Upper lobe of left lung (tissue), 6 donors: ENCODE measurements at regions not wholly inside any gene's neighbourhood (a gene's known extent, or its start where the extent isn't known, plus 50 kb on each side); places are given as distances from the start of the nearest gene placed in this dataset.
"Not testable (repeated sequence)": the region's sequence is repeated elsewhere in the genome, so short reads cannot be mapped to it uniquely, and the experiment has no call there.

ENCODE experiments used
- ATAC-seq, 2 donors: fragments of 200-7000 bp; cut with Tn5 transposase; one replicate each; pipeline ENCODE4 v1.9.1; 2022; ENCODE audit warnings: mild to moderate bottlenecking in 2 of 2, moderate library complexity in 2 of 2; ENCODE audit not compliant: low FRiP score in 2 of 2
- DNase-seq, 2 donors: peaks; one replicate each; pipeline ENCODE4 v3.0.0-alpha.2; 2019 to 2020
- H3K27ac ChIP-seq, 4 donors: fragments of 200-600 bp; sonication (generic); one replicate each; pipeline ENCODE4 v1.5.1; 2016 to 2019
- H3K27me3 ChIP-seq, 4 donors: fragments of 200-600 bp; sonication (generic); one replicate each; pipeline ENCODE4 v1.5.1; 2017 to 2019
- H3K36me3 ChIP-seq, 4 donors: fragments of 200-600 bp; sonication (generic); one replicate each; pipeline ENCODE4 v1.5.1; 2016 to 2019
- H3K4me1 ChIP-seq, 4 donors: fragments of 200-600 bp; sonication (generic); one replicate each; pipeline ENCODE4 v1.5.1; 2018 to 2019
- H3K4me3 ChIP-seq, 4 donors: fragments of 200-600 bp; sonication (generic); one replicate each; pipeline ENCODE4 v1.5.1; 2017 to 2019; ENCODE audit warnings: mild to moderate bottlenecking in 2 of 4, moderate library complexity in 1 of 4
- H3K9me3 ChIP-seq, 4 donors: fragments of 200-600 bp; sonication (generic); one replicate each; pipeline ENCODE4 v1.5.1; 2018 to 2019
- CTCF ChIP-seq, 6 experiments: fragments of 450-650 bp in 4 of 6; fragments of 200-600 bp in 2 of 6; sonication (generic) in 2 of 6; IDR thresholded peaks; one replicate each; pipeline ENCODE4 v1.5.1; 2016 to 2019; ENCODE audit warnings: antibody characterized with exemption in 6 of 6
- EP300 ChIP-seq, 4 donors: sonication (generic); formaldehyde crosslinking; IDR thresholded peaks; one replicate each; pipeline ENCODE4 v1.5.1; 2017; ENCODE audit warnings: antibody characterized with exemption in 4 of 4, control low read depth in 2 of 4
- POLR2A ChIP-seq, 4 donors: fragments of 450-650 bp; IDR thresholded peaks; one replicate each; pipeline ENCODE4 v1.5.1; 2016 to 2017; ENCODE audit warnings: antibody characterized with exemption in 4 of 4, mild to moderate bottlenecking in 2 of 4
- POLR2AphosphoS5 ChIP-seq, 2 donors: sonication (generic); formaldehyde crosslinking; IDR thresholded peaks; one replicate each; pipeline ENCODE4 v1.5.1; 2017; ENCODE audit warnings: antibody characterized with exemption in 2 of 2
- WGBS, 2 donors: methylation state at CpG; one replicate each; pipeline ENCODE4 v1.1.5; 2017 to 2018; 5-methylcytosine and 5-hydroxymethylcytosine counted together
- donor health status: DM: no; HTN: no; CAD: no; lungs with moderate emphysema.
- donor health status: DM: no; HTN: yes; CAD: no; lungs with severe emphysema.

- peak in 1 of 2 donors; percentile 76 for DNase-seq
- not testable (repeated sequence) for H3K9me3 ChIP-seq, H3K4me1 ChIP-seq, H3K27me3 ChIP-seq, H3K27ac ChIP-seq, H3K36me3 ChIP-seq
- peak in 1 of 2 donors; percentile 31 for TF ChIP-seq POLR2AphosphoS5 (IDR thresholded peaks at IDR 0.05)
- WGBS, 2 donors = 45 to 61% methylated on average over 2 to 5 of the region's 5 CpGs
- H3K4me3 ChIP-seq = peak overlapping the region in 2 of 4 donors; percentile 12 to 24
- ATAC-seq = peak in 1 of 2 donors; percentile 51
Measured at GRCh38 chr4:74505355-74505978, 60.5 kb downstream of the AREG start.

- not testable (repeated sequence) for H3K27me3 ChIP-seq, DNase-seq, H3K27ac ChIP-seq, ATAC-seq, H3K36me3 ChIP-seq, H3K4me1 ChIP-seq, H3K4me3 ChIP-seq, H3K9me3 ChIP-seq
- 57 to 67% methylated on average over 3 of the region's 3 CpGs for WGBS, 2 donors
Measured at GRCh38 chr4:74509363-74509762, 64.4 kb downstream of the AREG start.

- Histone ChIP-seq H3K4me3 (no peak overlapping the region), H3K4me1 (no peaks in the 10 kb centered on the region), H3K36me3 (no peaks in the 10 kb centered on the region), H3K9me3 (no peaks in the 10 kb centered on the region), H3K27me3 (no peaks in the 10 kb centered on the region), H3K27ac (no peak overlapping the region)
- no peak for DNase-seq
- TF ChIP-seq POLR2AphosphoS5 (IDR thresholded peaks at IDR 0.05) = no peak
- no peak for TF ChIP-seq EP300 (IDR thresholded peaks at IDR 0.05)
- TF ChIP-seq CTCF (IDR thresholded peaks at IDR 0.05) = no peak
- ATAC-seq = no peak
Measured at GRCh38 chr4:74516303-74516702, 71.4 kb downstream of the AREG start.

GRCh38 chr4:74517996-74518395, 73.1 kb downstream of the AREG start:
- ATAC-seq (no peak), DNase-seq (no peak)
- no peak for TF ChIP-seq POLR2AphosphoS5 (IDR thresholded peaks at IDR 0.05)
- no peak for TF ChIP-seq CTCF (IDR thresholded peaks at IDR 0.05)
- TF ChIP-seq EP300 (IDR thresholded peaks at IDR 0.05) = no peak
- no peak for TF ChIP-seq POLR2A (IDR thresholded peaks at IDR 0.05)
- Histone ChIP-seq H3K27me3 (no peaks in the 10 kb centered on the region), H3K27ac (no peak overlapping the region), H3K4me3 (no peak overlapping the region), H3K9me3 (no peaks in the 10 kb centered on the region), H3K4me1 (no peaks in the 10 kb centered on the region), H3K36me3 (no peaks in the 10 kb centered on the region)
- 90 to 98% methylated on average over 4 of the region's 4 CpGs for WGBS, 2 donors

- ATAC-seq (no peak), DNase-seq (no peak)
- no peak overlapping the region for H3K4me3 ChIP-seq
- H3K4me1 ChIP-seq = no peaks in the 10 kb centered on the region
- no peak for TF ChIP-seq POLR2AphosphoS5 (IDR thresholded peaks at IDR 0.05)
- no peak for TF ChIP-seq EP300 (IDR thresholded peaks at IDR 0.05)
- TF ChIP-seq CTCF (IDR thresholded peaks at IDR 0.05) = no peak
- no peak for TF ChIP-seq POLR2A (IDR thresholded peaks at IDR 0.05)
- no peaks in the 10 kb centered on the region for H3K36me3 ChIP-seq
- 68 to 69% methylated on average over 3 of the region's 3 CpGs for WGBS, 2 donors
- H3K9me3 ChIP-seq = no peaks in the 10 kb centered on the region
- H3K27ac ChIP-seq = no peak overlapping the region
- no peaks in the 10 kb centered on the region for H3K27me3 ChIP-seq
Measured at GRCh38 chr4:74522251-74522991, 77.5 kb downstream of the AREG start.

- Histone ChIP-seq H3K27me3 (no peaks in the 10 kb centered on the region), H3K36me3 (no peaks in the 10 kb centered on the region), H3K4me3 (no peak overlapping the region), H3K4me1 (no peaks in the 10 kb centered on the region), H3K9me3 (no peaks in the 10 kb centered on the region), H3K27ac (no peak overlapping the region)
- DNase-seq (no peak), ATAC-seq (no peak)
- no peak for TF ChIP-seq EP300 (IDR thresholded peaks at IDR 0.05)
- no peak for TF ChIP-seq POLR2A (IDR thresholded peaks at IDR 0.05)
- no peak for TF ChIP-seq POLR2AphosphoS5 (IDR thresholded peaks at IDR 0.05)
- no peak for TF ChIP-seq CTCF (IDR thresholded peaks at IDR 0.05)
- WGBS, 2 donors = 65 to 75% methylated on average over 1 of the region's 1 CpG
Measured at GRCh38 chr4:74523096-74523495, 78.2 kb downstream of the AREG start.
